ENCODE measurements at regions not wholly inside any gene's neighbourhood (a gene's known extent, or its start where the extent isn't known, plus 50 kb on each side); places are given as distances from the start of the nearest gene placed in this dataset.

DNA sequence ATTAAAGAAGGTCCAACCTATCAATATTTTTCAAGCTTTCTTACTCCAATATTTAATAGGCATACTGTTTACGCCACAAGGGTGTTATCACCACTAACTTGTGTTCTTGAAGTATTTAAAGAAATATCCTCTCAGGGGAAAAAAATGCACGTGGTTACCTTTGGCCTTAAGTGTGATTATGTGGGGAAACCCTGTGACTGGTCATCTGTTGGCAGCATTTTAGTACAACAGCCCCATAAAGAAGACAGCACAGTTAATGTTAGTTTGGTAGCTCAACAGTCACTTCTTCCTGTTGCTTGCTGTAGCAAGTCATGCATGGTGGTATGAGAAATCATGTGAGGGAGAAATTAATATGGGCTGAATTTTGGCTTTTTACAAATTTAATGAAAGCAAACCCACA is 1021.5 kb upstream of the TMEM132C start:
- TF ChIP-seq, protein P1, sequence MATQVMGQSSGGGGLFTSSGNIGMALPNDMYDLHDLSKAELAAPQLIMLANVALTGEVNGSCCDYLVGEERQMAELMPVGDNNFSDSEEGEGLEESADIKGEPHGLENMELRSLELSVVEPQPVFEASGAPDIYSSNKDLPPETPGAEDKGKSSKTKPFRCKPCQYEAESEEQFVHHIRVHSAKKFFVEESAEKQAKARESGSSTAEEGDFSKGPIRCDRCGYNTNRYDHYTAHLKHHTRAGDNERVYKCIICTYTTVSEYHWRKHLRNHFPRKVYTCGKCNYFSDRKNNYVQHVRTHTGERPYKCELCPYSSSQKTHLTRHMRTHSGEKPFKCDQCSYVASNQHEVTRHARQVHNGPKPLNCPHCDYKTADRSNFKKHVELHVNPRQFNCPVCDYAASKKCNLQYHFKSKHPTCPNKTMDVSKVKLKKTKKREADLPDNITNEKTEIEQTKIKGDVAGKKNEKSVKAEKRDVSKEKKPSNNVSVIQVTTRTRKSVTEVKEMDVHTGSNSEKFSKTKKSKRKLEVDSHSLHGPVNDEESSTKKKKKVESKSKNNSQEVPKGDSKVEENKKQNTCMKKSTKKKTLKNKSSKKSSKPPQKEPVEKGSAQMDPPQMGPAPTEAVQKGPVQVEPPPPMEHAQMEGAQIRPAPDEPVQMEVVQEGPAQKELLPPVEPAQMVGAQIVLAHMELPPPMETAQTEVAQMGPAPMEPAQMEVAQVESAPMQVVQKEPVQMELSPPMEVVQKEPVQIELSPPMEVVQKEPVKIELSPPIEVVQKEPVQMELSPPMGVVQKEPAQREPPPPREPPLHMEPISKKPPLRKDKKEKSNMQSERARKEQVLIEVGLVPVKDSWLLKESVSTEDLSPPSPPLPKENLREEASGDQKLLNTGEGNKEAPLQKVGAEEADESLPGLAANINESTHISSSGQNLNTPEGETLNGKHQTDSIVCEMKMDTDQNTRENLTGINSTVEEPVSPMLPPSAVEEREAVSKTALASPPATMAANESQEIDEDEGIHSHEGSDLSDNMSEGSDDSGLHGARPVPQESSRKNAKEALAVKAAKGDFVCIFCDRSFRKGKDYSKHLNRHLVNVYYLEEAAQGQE (IDR thresholded peaks at IDR 0.05; ENCODE audit: unreplicated experiment), result no peak
- no peak for TF ChIP-seq EZH2 (IDR thresholded peaks at IDR 0.05; ENCODE audit: low read depth, unreplicated experiment)
- no peak for TF ChIP-seq EZH2phosphoT487 (IDR thresholded peaks at IDR 0.05; ENCODE audit: unreplicated experiment)
